Breast epithelium (tissue), 4 donors: ENCODE measurements at regions not wholly inside any gene's neighbourhood (a gene's known extent, or its start where the extent isn't known, plus 50 kb on each side); places are given as distances from the start of the nearest gene placed in this dataset.
"Not testable (repeated sequence)": the region's sequence is repeated elsewhere in the genome, so short reads cannot be mapped to it uniquely, and the experiment has no call there.

Experiments
- DNase-seq, 2 donors: peaks; one replicate each; pipeline ENCODE4 v3.0.0-alpha.2; 2019; ENCODE audit warnings: low spot score in 2 of 2
- H3K27ac ChIP-seq, 2 donors: fragments of 200-600 bp; sonication (generic) in 1 of 2; one replicate each; pipeline ENCODE4 v1.5.1; 2016 to 2019; ENCODE audit warnings: mild to moderate bottlenecking in 1 of 2
- H3K27me3 ChIP-seq, 2 donors: fragments of 200-600 bp; sonication (generic) in 1 of 2; one replicate each; pipeline versions ENCODE4 v1.5.1 to v1.6.0; 2017 to 2019; ENCODE audit warnings: control low read depth in 1 of 2, mild to moderate bottlenecking in 1 of 2
- H3K36me3 ChIP-seq: fragments of 200-600 bp; one replicate; pipeline ENCODE4 v1.5.1; 2019
- H3K4me1 ChIP-seq, 2 donors: fragments of 200-600 bp; sonication (generic); one replicate each; pipeline ENCODE4 v1.5.1; 2016 to 2019; ENCODE audit warnings: control low read depth in 1 of 2
- H3K4me3 ChIP-seq, 3 donors: fragments of 200-600 bp; sonication (generic); 1 replicate in 2 of 3; 2 replicates in 1 of 3; pipeline ENCODE4 v1.5.1; 2016 to 2019; ENCODE audit warnings: mild to moderate bottlenecking in 3 of 3, moderate library complexity in 2 of 3
- H3K9me3 ChIP-seq, 2 donors: fragments of 200-600 bp; sonication (generic) in 1 of 2; one replicate each; pipeline ENCODE4 v1.5.1; 2016 to 2019; ENCODE audit warnings: control low read depth in 1 of 2
- CTCF ChIP-seq, 3 donors: fragments of 450-650 bp; IDR thresholded peaks; one replicate each; pipeline ENCODE4 v1.5.1; 2016 to 2017; ENCODE audit warnings: antibody characterized with exemption in 3 of 3, mild to moderate bottlenecking in 3 of 3, moderate library complexity in 3 of 3
- POLR2A ChIP-seq: fragments of 450-650 bp; IDR thresholded peaks from one replicate; pipeline ENCODE4 v1.6.1; 2016; ENCODE audit warnings: antibody characterized with exemption, mild to moderate bottlenecking, moderate library complexity
- POLR2AphosphoS5 ChIP-seq, 3 donors: sonication (generic); formaldehyde crosslinking; IDR thresholded peaks; one replicate each; pipeline ENCODE4 v1.6.1; 2017; ENCODE audit warnings: antibody characterized with exemption in 3 of 3
- intact Hi-C: fragments of 100-400 bp; cut with DNase I; formaldehyde crosslinking; loops from one replicate; pipeline ENCODE4 v1.15.1; 2023; ENCODE audit warnings: low total_unique reads

GRCh38 chrX:65828599-65828998 lies 161.1 kb downstream of the MSN start:
- no peaks in the 10 kb centered on the region for H3K4me1 ChIP-seq
- no peak overlapping the region for H3K27ac ChIP-seq
- TF ChIP-seq CTCF (IDR thresholded peaks at IDR 0.05) (no peak), POLR2AphosphoS5 (IDR thresholded peaks at IDR 0.05) (no peak), POLR2A (no peak)
- H3K4me3 ChIP-seq = no peak overlapping the region
- no peak for DNase-seq
- H3K9me3 ChIP-seq = peaks cover 0 to 3% of the 10 kb centered on the region in 2 donors
- intact Hi-C loops = no loop called here
- H3K27me3 ChIP-seq = peaks cover 0 to 30% of the 10 kb centered on the region in 2 donors
- no peaks in the 10 kb centered on the region for H3K36me3 ChIP-seq

GRCh38 chrX:65825226-65825625 lies 157.8 kb downstream of the MSN start:
- DNase-seq, H3K4me1 ChIP-seq, H3K4me3 ChIP-seq, intact Hi-C loops, H3K9me3 ChIP-seq, H3K36me3 ChIP-seq, H3K27ac ChIP-seq: not testable (repeated sequence)
- peaks cover 0 to 34% of the 10 kb centered on the region in 2 donors for H3K27me3 ChIP-seq

GRCh38 chrX:65821721-65822496 lies 154.5 kb downstream of the MSN start:
- no peak overlapping the region for H3K27ac ChIP-seq
- H3K9me3 ChIP-seq = no peaks in the 10 kb centered on the region
- intact Hi-C loops = no loop called here
- peak overlapping the region; percentile 27 to 66 (median 46) for H3K4me3 ChIP-seq
- no peaks in the 10 kb centered on the region for H3K36me3 ChIP-seq
- DNase-seq = no peak
- no peak for TF ChIP-seq CTCF (IDR thresholded peaks at IDR 0.05)
- TF ChIP-seq POLR2A = no peak
- no peak for TF ChIP-seq POLR2AphosphoS5 (IDR thresholded peaks at IDR 0.05)
- H3K4me1 ChIP-seq = no peaks in the 10 kb centered on the region
- peaks cover 0 to 25% of the 10 kb centered on the region in 2 donors for H3K27me3 ChIP-seq

- H3K4me3 ChIP-seq, H3K4me1 ChIP-seq, H3K27ac ChIP-seq, DNase-seq, intact Hi-C loops, H3K9me3 ChIP-seq, H3K36me3 ChIP-seq: not testable (repeated sequence)
- peaks cover 0 to 25% of the 10 kb centered on the region in 2 donors for H3K27me3 ChIP-seq
Measured at GRCh38 chrX:65819983-65820382, 152.5 kb downstream of the MSN start.

GRCh38 chrX:65813245-65813644 lies 145.8 kb downstream of the MSN start:
- TF ChIP-seq POLR2AphosphoS5 (IDR thresholded peaks at IDR 0.05) (no peak), CTCF (IDR thresholded peaks at IDR 0.05) (no peak), POLR2A (no peak)
- H3K4me3 ChIP-seq = no peak overlapping the region
- no peaks in the 10 kb centered on the region for H3K36me3 ChIP-seq
- no peaks in the 10 kb centered on the region for H3K9me3 ChIP-seq
- no peaks in the 10 kb centered on the region for H3K4me1 ChIP-seq
- DNase-seq = no peak
- H3K27me3 ChIP-seq = peaks cover 0 to 30% of the 10 kb centered on the region in 2 donors
- no peak overlapping the region for H3K27ac ChIP-seq
- intact Hi-C loops = no loop called here

- Histone ChIP-seq H3K9me3 (no peaks in the 10 kb centered on the region), H3K4me3 (no peak overlapping the region), H3K36me3 (no peaks in the 10 kb centered on the region), H3K27ac (no peak overlapping the region), H3K27me3 (peaks cover 0 to 41% of the 10 kb centered on the region in 2 donors), H3K4me1 (no peaks in the 10 kb centered on the region)
- intact Hi-C loops = no loop called here
- no peak for TF ChIP-seq POLR2A
- no peak for TF ChIP-seq POLR2AphosphoS5 (IDR thresholded peaks at IDR 0.05)
- no peak for TF ChIP-seq CTCF (IDR thresholded peaks at IDR 0.05)
- no peak for DNase-seq
Measured at GRCh38 chrX:65811558-65812228, 144.2 kb downstream of the MSN start.
